Myocyte (in vitro differentiated cells): ENCODE measurements at regions not wholly inside any gene's neighbourhood (a gene's known extent, or its start where the extent isn't known, plus 50 kb on each side); places are given as distances from the start of the nearest gene placed in this dataset.

Experiments used
- DNase-seq: peaks from one replicate; pipeline ENCODE4 v3.0.0-alpha.2; 2012; ENCODE audit warnings: low read depth

DNA sequence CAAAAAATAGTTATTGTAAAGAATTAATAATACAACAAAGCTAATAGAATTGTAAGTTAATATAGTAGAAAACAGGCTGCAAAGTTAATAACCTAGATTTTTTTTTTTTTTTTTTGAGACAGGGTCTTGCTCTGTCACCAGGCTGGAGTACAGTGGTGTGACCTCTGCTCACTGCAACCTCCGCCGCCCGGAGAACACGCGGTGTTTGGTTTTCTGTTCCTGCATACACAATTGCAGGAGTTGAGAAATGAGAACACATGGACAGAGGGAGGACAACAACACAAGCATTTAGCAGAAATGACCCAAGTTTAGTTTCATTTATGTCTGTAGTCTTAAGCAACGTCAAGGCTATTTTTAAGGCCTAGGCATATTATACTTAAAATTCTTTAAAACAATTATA, 145.9 kb upstream of the PCDH10 start:
- DNase-seq: no peak

DNA sequence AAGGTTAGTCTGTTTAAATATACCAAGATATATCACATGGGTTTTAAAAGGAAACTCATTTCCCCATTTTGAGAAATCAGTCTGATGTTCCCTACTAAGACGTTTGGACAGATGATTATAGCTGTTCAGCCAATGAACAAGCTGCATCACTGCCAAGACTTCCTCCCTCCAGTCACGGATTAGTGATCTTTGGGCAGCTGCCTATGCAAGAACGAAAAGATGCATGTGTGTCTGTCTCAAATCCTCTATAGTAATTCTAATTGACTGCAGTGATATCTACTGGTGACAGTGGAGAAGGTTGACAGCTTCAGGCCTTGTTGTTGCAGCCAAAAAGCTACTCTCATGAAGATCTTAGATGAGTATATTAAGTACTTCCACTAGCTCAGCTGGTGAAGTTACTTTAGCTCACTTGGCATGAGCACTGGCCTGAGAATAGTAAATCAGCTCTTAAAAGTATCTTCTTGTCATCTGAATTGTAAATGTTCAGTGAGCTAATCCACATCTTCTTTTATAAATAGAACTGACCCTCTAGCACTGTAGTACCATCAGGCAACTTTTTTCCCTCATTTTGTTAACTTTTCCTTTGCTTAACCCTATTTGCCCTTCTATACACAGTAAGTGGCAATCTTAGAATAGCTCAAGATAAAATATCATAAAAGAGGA, 134.5 kb upstream of the PCDH10 start:
- no peak for DNase-seq

DNA sequence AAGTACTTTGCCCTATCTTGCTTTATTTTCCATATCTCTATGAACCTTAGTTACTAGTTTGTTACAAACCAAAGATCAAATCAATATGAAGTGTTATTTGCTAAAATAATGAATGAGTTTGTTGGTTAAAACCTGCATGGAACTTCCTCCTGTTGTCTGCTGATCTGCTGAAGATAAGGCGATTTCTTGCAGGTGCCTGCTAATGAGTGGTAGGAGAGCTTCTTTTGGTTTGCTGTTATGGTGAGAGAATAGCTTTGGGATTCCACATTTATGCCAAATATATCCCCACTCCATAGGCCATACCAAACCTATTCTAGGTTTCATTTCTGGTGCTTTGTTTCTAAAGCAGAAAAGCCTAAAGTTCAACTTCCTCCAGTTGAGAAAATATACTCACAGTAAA, 103.8 kb upstream of the PCDH10 start:
- no peak for DNase-seq

DNA sequence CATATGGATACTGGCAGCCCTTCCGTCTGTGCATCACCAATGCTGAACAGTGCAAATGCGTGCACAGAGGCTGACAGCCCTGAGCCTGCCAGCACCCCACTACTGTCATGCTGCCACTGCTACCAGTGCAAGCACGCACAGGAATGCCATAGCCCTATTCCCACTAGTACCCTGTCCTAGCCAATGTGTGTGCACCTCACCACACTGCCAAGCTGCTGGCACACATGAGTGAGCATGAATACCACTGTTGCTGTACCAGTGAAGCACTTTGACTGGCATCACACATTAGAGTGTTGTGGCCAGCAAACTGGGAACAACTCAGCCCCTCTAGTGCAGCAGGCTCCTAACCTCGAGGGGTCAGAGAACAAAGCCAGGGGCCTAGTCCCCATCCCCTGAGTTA, 102.9 kb upstream of the PCDH10 start:
- DNase-seq: no peak

DNA sequence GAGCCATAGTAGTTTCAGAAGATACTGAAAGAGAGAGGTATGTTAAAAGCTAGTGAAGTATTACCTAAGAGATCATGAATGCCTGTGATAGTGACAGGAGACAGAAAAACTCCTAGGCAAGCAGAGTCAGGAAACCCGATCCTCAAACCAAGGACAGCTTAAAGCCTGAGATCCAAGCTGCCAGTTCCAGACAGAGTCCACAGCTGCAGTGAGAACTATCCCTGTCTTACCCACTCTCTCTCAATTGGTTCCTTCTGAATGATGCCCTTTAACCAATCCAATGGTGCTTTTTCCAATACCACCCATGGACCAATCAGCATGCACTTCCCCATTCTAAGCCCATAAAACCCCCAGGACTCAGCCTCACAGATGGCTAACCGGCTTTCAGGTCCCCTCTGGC, 90.4 kb upstream of the PCDH10 start:
- DNase-seq: peak; percentile 41

DNA sequence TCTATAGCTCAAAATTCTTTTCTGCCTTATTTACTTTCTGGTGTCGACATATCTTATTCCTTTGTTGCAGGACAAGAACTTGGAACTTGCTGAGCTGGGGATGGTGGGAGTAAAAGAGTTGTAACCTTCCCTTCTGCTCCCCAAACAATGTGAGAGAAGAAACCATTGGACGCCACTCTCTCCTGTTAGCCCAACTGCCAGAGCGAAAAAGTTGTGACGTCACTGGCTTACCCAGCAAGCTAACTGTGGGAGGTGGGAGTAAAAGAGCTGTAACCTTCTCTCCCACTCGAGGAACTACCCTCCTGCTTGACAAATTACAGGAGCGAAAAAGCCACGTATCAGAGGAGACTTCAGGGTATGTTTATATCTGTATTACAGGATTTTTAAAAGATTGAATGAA, 90.0 kb upstream of the PCDH10 start:
- DNase-seq: no peak

DNA sequence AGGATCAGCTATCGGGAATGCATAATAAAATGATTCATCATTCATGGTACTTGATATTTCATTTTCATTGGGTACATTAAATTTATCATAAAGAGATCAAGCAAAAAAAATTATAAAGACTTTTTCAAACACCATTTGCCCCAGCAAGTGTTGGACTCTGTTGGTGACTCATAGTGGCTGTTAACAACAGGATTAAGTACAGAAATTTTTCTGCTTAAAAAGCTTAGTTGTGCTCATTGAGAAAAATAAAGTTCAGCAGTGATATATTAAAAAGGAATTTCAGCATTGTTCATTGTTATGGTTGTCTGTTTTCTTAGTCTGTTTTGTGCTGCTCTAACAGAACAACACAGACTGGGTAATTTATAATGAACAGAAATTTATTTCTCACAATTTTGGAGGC, 86.2 kb upstream of the PCDH10 start:
- DNase-seq: peak; percentile 5

DNA sequence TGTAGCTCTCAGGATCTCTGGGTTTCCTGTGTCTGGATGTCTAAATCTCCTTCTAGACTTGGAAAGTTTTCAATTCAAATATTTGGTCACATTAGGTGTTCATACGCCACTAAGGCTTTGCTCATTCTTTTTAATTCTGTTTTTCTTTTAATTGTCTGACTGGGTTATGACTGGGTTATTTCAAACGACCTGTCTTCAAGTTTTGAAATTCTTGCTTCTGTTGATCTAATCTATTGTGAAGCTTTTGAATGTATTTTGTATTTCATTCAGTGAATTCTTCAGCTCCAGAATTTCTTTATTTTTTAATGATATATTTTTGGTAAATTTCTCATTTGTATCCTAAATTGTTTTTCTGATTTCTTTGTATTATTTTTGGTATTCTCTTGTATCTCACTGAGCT, 81.0 kb upstream of the PCDH10 start:
- no peak for DNase-seq

DNA sequence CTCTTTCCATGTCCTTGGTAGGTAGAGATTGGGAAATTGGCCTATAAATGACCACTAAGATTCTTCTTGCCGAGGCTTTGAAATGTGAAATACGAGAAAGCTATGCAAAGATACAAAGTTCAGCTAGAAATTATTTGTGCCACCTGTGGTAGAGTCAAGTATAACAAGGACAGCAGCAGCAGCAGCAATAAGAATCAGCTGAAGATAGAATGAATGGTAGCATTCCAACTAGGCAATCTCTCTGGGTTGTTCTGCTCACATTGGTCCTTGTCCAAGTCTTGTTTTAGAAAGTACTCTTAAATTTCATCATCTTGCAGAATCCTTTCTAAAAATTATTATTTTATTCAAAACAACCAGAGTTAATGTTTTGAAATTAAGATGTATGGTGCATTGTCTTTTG, 67.8 kb upstream of the PCDH10 start:
- DNase-seq: peak; percentile 2

DNA sequence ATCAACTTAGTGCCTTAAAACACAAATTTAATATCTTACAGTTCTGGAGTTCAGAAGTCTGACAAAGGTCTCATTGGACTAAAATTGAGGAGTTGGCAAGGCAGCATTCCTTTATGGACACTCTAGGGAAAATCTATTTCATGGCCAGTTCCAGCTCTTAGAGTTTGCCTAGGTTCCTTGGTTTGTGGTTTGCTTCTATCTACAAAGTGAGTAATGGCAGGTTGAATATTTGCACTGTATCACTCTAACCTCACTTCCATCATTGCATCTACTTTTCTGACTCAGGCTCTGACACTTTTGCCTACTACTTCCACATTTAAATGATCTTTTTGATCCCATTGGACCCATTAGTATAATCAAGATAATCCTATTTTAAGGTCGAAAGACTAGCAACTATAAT, 64.7 kb upstream of the PCDH10 start:
- no peak for DNase-seq

DNA sequence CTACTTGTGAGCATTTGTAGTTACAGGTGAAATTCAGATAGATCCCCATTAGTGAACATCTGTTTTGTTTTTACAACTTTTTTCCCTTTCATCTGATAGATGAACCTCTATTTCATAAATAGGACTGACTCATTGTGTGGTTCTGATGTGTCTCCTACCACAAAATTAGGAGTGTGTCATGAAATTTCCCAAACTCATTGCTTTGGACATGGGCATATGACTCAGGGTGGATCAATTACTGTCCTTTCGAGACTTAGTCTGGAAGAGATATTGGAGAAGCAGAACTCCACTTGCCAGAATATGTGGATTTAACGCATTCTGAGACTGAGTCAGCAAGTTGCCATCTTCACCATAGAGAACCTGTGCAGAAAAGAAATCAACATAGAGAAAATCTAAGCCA, 53.5 kb upstream of the PCDH10 start:
- DNase-seq: peak; percentile 36

DNA sequence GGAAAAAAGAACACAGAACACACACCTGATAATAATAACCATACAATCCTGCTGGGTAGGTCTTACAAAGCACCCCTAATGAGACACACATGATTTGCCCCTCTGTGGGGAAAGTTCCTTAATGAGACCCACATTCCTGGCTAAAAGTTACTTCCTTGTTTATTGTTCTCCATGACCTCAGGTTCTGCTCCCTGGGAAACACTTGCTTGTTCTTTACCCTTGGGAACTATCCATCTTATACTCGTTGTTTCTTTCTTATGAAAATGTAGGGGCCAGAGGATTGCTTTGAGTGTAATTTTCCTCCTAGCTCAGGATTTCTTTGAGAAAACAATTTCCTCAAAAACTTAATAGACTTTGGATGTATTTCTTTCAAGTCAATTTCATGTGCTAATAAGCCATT, 52.1 kb upstream of the PCDH10 start:
- DNase-seq: no peak
